GM12878 (cell line): ENCODE measurements at regions not wholly inside any gene's neighbourhood (a gene's known extent, or its start where the extent isn't known, plus 50 kb on each side); places are given as distances from the start of the nearest gene placed in this dataset.

Experiments
- ATAC-seq: fragments of 200-7000 bp; cut with Tn5 transposase; 3 replicates; pipeline ENCODE4 v1.9.1; 2020; ENCODE audit warnings: mild to moderate bottlenecking, moderate library complexity
- BruUV-seq: library from RNA; stranded (reverse); fragments of 400-500 nt; replicated peaks from 2 replicates; lab custom pipeline; 2021; lab: Mats Ljungman, UMichigan
- CTCF ChIA-PET: fragments of 300-600 bp; sonication (Branson Sonifier 250); formaldehyde crosslinking; extraction: SDS; loops from one replicate; lab custom pipeline; 2021; ENCODE audit warnings: inconsistent platforms; lab: Yijun Ruan, JAX
- POLR2A ChIA-PET: fragments of 350-600 bp; formaldehyde crosslinking; extraction: SDS; loops from one replicate; lab custom pipeline; 2021; ENCODE audit warnings: inconsistent platforms; lab: Charles Lee
- RAD21 ChIA-PET: fragments of 300-600 bp; sonication (Branson Sonifier 250); formaldehyde crosslinking; loops from one replicate; lab custom pipeline; 2023; ENCODE audit warnings: antibody characterized with exemption; ENCODE audit not compliant: unreplicated experiment; lab: Charles Lee
- SMC1A ChIA-PET: fragments of 300-600 bp; sonication (Branson Sonifier 250); formaldehyde crosslinking; loops from one replicate; lab custom pipeline; 2023; ENCODE audit not compliant: unreplicated experiment, uncharacterized antibody; lab: Charles Lee
- DNase-seq: peaks from one replicate; pipeline ENCODE4 v3.0.0-alpha.2; 2011; ENCODE audit warnings: low read depth, low spot score
- FAIRE-seq: peaks from 3 replicates; lab custom pipeline; 2011; peaks lifted over from hg19 to GRCh38; lab: Jason Lieb, UNC
- H2AFZ ChIP-seq: 2 replicates; pipeline ENCODE4 v1.6.0; 2011; ENCODE audit warnings: low read depth, low read length, control low read depth; ENCODE audit not compliant: control insufficient read depth
- H3K27ac ChIP-seq: 2 replicates; pipeline ENCODE4 v1.5.1; 2011; ENCODE audit warnings: control low read depth; ENCODE audit not compliant: control insufficient read depth, insufficient read depth
- H3K27me3 ChIP-seq, 2 experiments: replicated peaks in 1 of 2; 2 replicates each; pipeline versions ENCODE4 v1.6.0 to v1.6.1; 2011; ENCODE audit warnings: low read length in 1 of 2; ENCODE audit not compliant: control insufficient read depth in 2 of 2, insufficient read depth in 2 of 2
- H3K36me3 ChIP-seq, 2 experiments: 2 replicates each; pipeline ENCODE4 v1.5.1; 2011; ENCODE audit warnings: low read length in 1 of 2; ENCODE audit not compliant: control insufficient read depth in 2 of 2, insufficient read depth in 2 of 2
- H3K4me1 ChIP-seq: 2 replicates; pipeline ENCODE4 v1.6.1; 2011; ENCODE audit warnings: mild to moderate bottlenecking, low read length, moderate library complexity, mixed read lengths; ENCODE audit not compliant: control insufficient read depth, insufficient read depth
- H3K4me2 ChIP-seq: 2 replicates; pipeline ENCODE4 v1.6.0; 2011; ENCODE audit warnings: control low read depth; ENCODE audit not compliant: control insufficient read depth, insufficient read depth
- H3K4me3 ChIP-seq: fragments of 200-600 bp; sonication (generic); 2 replicates; pipeline ENCODE4 v1.5.1; 2016
- H3K79me2 ChIP-seq: 2 replicates; pipeline ENCODE4 v1.6.0; 2011; ENCODE audit warnings: low read length; ENCODE audit not compliant: control insufficient read depth, insufficient read depth
- H3K9ac ChIP-seq: 2 replicates; pipeline ENCODE4 v1.8.0; 2011; ENCODE audit warnings: low read length, control low read depth, mixed read lengths; ENCODE audit not compliant: control insufficient read depth, insufficient read depth
- H3K9me3 ChIP-seq: replicated peaks from 3 replicates; pipeline ENCODE4 v1.5.1; 2011; ENCODE audit warnings: mild to moderate bottlenecking, low read length; ENCODE audit not compliant: control insufficient read depth, insufficient read depth
- H4K20me1 ChIP-seq: 2 replicates; pipeline ENCODE4 v1.6.0; 2011; ENCODE audit not compliant: control insufficient read depth, insufficient read depth
- EZH2 ChIP-seq: IDR thresholded peaks from 2 replicates; pipeline ENCODE4 v1.6.1; 2012; ENCODE audit warnings: low read depth, mild to moderate bottlenecking, control low read depth, inconsistent platforms, low read length, borderline replicate concordance; ENCODE audit not compliant: control insufficient read depth
- JUNB ChIP-seq: IDR thresholded peaks from 2 replicates; pipeline ENCODE4 v1.6.1; 2016; ENCODE audit warnings: antibody characterized with exemption, mild to moderate bottlenecking
- PBX3 ChIP-seq: IDR thresholded peaks from 2 replicates; pipeline ENCODE4 v1.6.1; 2011; ENCODE audit warnings: mild to moderate bottlenecking, low read depth, low read length, moderate library complexity; ENCODE audit not compliant: insufficient replicate concordance
- PRDM15 ChIP-seq: fragments of 450-650 bp; formaldehyde crosslinking; IDR thresholded peaks from 2 replicates; pipeline ENCODE4 v1.4.0; 2020; ENCODE audit warnings: mild to moderate bottlenecking, moderate library complexity
- RBBP5 ChIP-seq: fragments of 200-600 bp; sonication (generic); conservative IDR thresholded peaks from 2 replicates; pipeline ENCODE4 v1.6.1; 2016
- SUPT20H ChIP-seq: IDR thresholded peaks from 2 replicates; pipeline ENCODE4 v1.6.1; 2011; ENCODE audit warnings: low read depth, mild to moderate bottlenecking, low read length, moderate library complexity, borderline replicate concordance; ENCODE audit not compliant: control insufficient read depth
- USF1 ChIP-seq: IDR thresholded peaks from 2 replicates; pipeline ENCODE4 v1.6.1; 2011; ENCODE audit warnings: borderline replicate concordance, low read depth, mild to moderate bottlenecking, moderate library complexity, mixed read lengths, low read length; ENCODE audit not compliant: insufficient read depth; ENCODE audit errors: extremely low read length
- ZZZ3 ChIP-seq: IDR thresholded peaks from 2 replicates; pipeline ENCODE4 v1.6.1; 2011; ENCODE audit warnings: low read depth; ENCODE audit not compliant: control insufficient read depth, insufficient read length
- WGBS: methylation state at CpG from one replicate; pipeline ENCODE4 v1.1.6; 2016; ENCODE audit warnings: low lambda C conversion rate; ENCODE audit not compliant: insufficient replicate concordance, insufficient coverage; ENCODE audit errors: missing lambda C conversion rate; 5-methylcytosine and 5-hydroxymethylcytosine counted together
- in situ Hi-C: fragments of 300-500 bp; cut with MboI; formaldehyde crosslinking; loops from 9 replicates; pipeline ENCODE4 v1.14.3; 2018; ENCODE audit warnings: mixed read lengths
- intact Hi-C: fragments of 100-400 bp; cut with micrococcal nuclease; formaldehyde crosslinking; loops from one replicate; pipeline ENCODE4 v1.14.2; 2022; ENCODE audit not compliant: unreplicated experiment

GRCh38 chr6:170164271-170164900 lies 126.5 kb downstream of the DLL1 start:
- 73% methylated on average over 21 of the region's 21 CpGs for WGBS
- H3K4me3 ChIP-seq, result no peak overlapping the region
- no peak overlapping the region for H3K9ac ChIP-seq
- in situ Hi-C loops, result no loop called here
- SMC1A ChIA-PET, result no interaction called here
- no peaks in the 10 kb centered on the region for H4K20me1 ChIP-seq
- ATAC-seq (no peak), FAIRE-seq (no peak), DNase-seq (no peak)
- no peaks in the 10 kb centered on the region for H3K36me3 ChIP-seq
- no TSS peak for BruUV-seq
- no peaks in the 10 kb centered on the region; the same call in 2 of the 3 replicates for H3K9me3 ChIP-seq
- H3K4me1 ChIP-seq, result no peaks in the 10 kb centered on the region
- H2AFZ ChIP-seq, result no peak overlapping the region
- intact Hi-C loops, result no loop called here
- no peaks in the 10 kb centered on the region for H3K79me2 ChIP-seq
- POLR2A ChIA-PET, result no interaction called here
- H3K27me3 ChIP-seq, result no peaks in the 10 kb centered on the region
- no peak for TF ChIP-seq JUNB
- TF ChIP-seq SUPT20H, result no peak
- TF ChIP-seq ZZZ3, result no peak
- TF ChIP-seq RBBP5, result no peak
- RAD21 ChIA-PET, result no interaction called here
- CTCF ChIA-PET, result no interaction called here
- H3K27ac ChIP-seq, result no peak overlapping the region
- H3K4me2 ChIP-seq, result no peak overlapping the region

- WGBS, result 79% methylated on average over 27 of the region's 27 CpGs
- FAIRE-seq, result no peak
- CTCF ChIA-PET, result no interaction called here
Observed at GRCh38 chr6:170163405-170164170, 127.3 kb downstream of the DLL1 start.

More at GRCh38 chr6:170163405-170164170, 127.3 kb downstream of the DLL1 start:
- Histone ChIP-seq H2AFZ (no peak overlapping the region), H3K4me1 (no peaks in the 10 kb centered on the region), H3K27ac (no peak overlapping the region), H3K79me2 (no peaks in the 10 kb centered on the region), H3K36me3 (no peaks in the 10 kb centered on the region), H3K4me2 (no peak overlapping the region), H4K20me1 (no peaks in the 10 kb centered on the region), H3K9me3 (no peaks in the 10 kb centered on the region; the same call in 2 of the 3 replicates), H3K9ac (no peak overlapping the region), H3K4me3 (no peak overlapping the region), H3K27me3 (no peaks in the 10 kb centered on the region)
- intact Hi-C loops, result no loop called here
- no TSS peak for BruUV-seq
- ATAC-seq (no peak), DNase-seq (no peak)
- in situ Hi-C loops, result no loop called here
- TF ChIP-seq EZH2 (no peak), PRDM15 (CRISPR knock-in tag) (no peak), PBX3 (no peak), USF1 (no peak)
- RAD21 ChIA-PET, result no interaction called here
- SMC1A ChIA-PET, result no interaction called here
- POLR2A ChIA-PET, result no interaction called here
